ENCODE measurements at regions not wholly inside any gene's neighbourhood (a gene's known extent, or its start where the extent isn't known, plus 50 kb on each side); places are given as distances from the start of the nearest gene placed in this dataset.

DNA sequence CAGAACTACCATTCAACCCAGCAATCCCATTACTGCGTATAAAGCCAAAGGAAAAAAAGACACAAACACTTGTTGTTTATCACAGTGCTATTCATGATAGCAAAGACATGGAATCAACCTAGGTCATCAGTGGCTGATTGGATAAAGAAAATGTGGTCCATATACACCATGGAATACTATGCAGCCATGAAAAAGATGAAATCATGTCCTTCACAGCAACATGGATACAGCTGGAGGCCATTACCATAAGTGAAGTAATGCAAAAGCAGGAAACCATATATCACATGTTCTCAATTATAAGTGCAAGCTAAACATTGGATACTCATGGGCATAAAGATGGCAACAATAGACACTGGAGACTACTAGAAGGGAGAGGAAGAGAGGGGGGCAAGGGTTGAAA, 299.6 kb downstream of the ADGRG6 start:
- Histone ChIP-seq H3K27ac (ENCODE audit: control insufficient read depth, insufficient read depth) (no peak overlapping the region), H4K20me1 (ENCODE audit: control insufficient read depth, insufficient read depth) (no peaks in the 10 kb centered on the region; the same call in 1 of the 2 replicates), H3K9ac (ENCODE audit: control insufficient read depth, insufficient read depth, low read length) (no peak overlapping the region), H3K9me3 (replicated peaks; ENCODE audit: control insufficient read depth, insufficient read depth, low read length) (no peaks in the 10 kb centered on the region), H3K36me3 (ENCODE audit: control insufficient read depth in 2 of 2, insufficient read depth in 2 of 2, low read length in 1 of 2) (no peaks in the 10 kb centered on the region), H3K79me2 (ENCODE audit: control insufficient read depth, insufficient read depth, low read length) (no peaks in the 10 kb centered on the region), H3K4me1 (ENCODE audit: control insufficient read depth, insufficient read depth, low read length) (no peaks in the 10 kb centered on the region), H3K27me3 (replicated peaks in 1 of 2; ENCODE audit: control insufficient read depth in 2 of 2, insufficient read depth in 2 of 2, low read length in 1 of 2) (no peaks in the 10 kb centered on the region), H2AFZ (ENCODE audit: control insufficient read depth, low read depth, low read length) (no peak overlapping the region), H3K4me2 (ENCODE audit: control insufficient read depth, insufficient read depth) (no peak overlapping the region), H3K4me3 (no peak overlapping the region)
- ChIA-PET POLR2A (no interaction called here), RAD21 (ENCODE audit: unreplicated experiment) (no interaction called here), SMC1A (ENCODE audit: uncharacterized antibody, unreplicated experiment) (no interaction called here), CTCF (no interaction called here)
- no peak for TF ChIP-seq CBX5 (IDR thresholded peaks at IDR 0.05; ENCODE audit: low read depth)
- TF ChIP-seq, protein P1, sequence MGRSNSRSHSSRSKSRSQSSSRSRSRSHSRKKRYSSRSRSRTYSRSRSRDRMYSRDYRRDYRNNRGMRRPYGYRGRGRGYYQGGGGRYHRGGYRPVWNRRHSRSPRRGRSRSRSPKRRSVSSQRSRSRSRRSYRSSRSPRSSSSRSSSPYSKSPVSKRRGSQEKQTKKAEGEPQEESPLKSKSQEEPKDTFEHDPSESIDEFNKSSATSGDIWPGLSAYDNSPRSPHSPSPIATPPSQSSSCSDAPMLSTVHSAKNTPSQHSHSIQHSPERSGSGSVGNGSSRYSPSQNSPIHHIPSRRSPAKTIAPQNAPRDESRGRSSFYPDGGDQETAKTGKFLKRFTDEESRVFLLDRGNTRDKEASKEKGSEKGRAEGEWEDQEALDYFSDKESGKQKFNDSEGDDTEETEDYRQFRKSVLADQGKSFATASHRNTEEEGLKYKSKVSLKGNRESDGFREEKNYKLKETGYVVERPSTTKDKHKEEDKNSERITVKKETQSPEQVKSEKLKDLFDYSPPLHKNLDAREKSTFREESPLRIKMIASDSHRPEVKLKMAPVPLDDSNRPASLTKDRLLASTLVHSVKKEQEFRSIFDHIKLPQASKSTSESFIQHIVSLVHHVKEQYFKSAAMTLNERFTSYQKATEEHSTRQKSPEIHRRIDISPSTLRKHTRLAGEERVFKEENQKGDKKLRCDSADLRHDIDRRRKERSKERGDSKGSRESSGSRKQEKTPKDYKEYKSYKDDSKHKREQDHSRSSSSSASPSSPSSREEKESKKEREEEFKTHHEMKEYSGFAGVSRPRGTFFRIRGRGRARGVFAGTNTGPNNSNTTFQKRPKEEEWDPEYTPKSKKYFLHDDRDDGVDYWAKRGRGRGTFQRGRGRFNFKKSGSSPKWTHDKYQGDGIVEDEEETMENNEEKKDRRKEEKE (IDR thresholded peaks at IDR 0.05), result no peak
- no peak for TF ChIP-seq NFXL1 (IDR thresholded peaks at IDR 0.05; ENCODE audit: borderline replicate concordance)
- TF ChIP-seq YY1 (IDR thresholded peaks at IDR 0.05; ENCODE audit: low read depth, low read length), result no peak
- no peak for TF ChIP-seq PML (IDR thresholded peaks at IDR 0.05; ENCODE audit: low read length)
- TF ChIP-seq CREM (IDR thresholded peaks at IDR 0.05; ENCODE audit: low read depth), result no peak
- TF ChIP-seq MTA2 (IDR thresholded peaks at IDR 0.05; ENCODE audit: low read depth), result no peak
- no peak for TF ChIP-seq RAD21 (IDR thresholded peaks at IDR 0.05; ENCODE audit: insufficient read depth, low read depth, low read length)
- TF ChIP-seq TCF7 (IDR thresholded peaks at IDR 0.05; ENCODE audit: borderline replicate concordance), result no peak
- TF ChIP-seq POLR2A (IDR thresholded peaks at IDR 0.05; ENCODE audit: low read depth, low read length), result no peak
- TF ChIP-seq FOS (IDR thresholded peaks at IDR 0.05; ENCODE audit: borderline replicate concordance, extremely low read depth, insufficient read length), result no peak
- no peak for TF ChIP-seq ATF7 (IDR thresholded peaks at IDR 0.05; ENCODE audit: low read depth)
- no peak for TF ChIP-seq SIX5 (IDR thresholded peaks at IDR 0.05; ENCODE audit: low read depth, low read length, severe bottlenecking)
- no peak for TF ChIP-seq ZNF622 (IDR thresholded peaks at IDR 0.05)
- TF ChIP-seq, protein P2, sequence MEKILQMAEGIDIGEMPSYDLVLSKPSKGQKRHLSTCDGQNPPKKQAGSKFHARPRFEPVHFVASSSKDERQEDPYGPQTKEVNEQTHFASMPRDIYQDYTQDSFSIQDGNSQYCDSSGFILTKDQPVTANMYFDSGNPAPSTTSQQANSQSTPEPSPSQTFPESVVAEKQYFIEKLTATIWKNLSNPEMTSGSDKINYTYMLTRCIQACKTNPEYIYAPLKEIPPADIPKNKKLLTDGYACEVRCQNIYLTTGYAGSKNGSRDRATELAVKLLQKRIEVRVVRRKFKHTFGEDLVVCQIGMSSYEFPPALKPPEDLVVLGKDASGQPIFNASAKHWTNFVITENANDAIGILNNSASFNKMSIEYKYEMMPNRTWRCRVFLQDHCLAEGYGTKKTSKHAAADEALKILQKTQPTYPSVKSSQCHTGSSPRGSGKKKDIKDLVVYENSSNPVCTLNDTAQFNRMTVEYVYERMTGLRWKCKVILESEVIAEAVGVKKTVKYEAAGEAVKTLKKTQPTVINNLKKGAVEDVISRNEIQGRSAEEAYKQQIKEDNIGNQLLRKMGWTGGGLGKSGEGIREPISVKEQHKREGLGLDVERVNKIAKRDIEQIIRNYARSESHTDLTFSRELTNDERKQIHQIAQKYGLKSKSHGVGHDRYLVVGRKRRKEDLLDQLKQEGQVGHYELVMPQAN (conservative IDR thresholded peaks at IDR 0.05), result no peak
- TF ChIP-seq CEBPB (IDR thresholded peaks at IDR 0.05; ENCODE audit: borderline replicate concordance in 1 of 2, low read depth in 2 of 2, low read length in 2 of 2), result no peak
- TF ChIP-seq, protein P3, sequence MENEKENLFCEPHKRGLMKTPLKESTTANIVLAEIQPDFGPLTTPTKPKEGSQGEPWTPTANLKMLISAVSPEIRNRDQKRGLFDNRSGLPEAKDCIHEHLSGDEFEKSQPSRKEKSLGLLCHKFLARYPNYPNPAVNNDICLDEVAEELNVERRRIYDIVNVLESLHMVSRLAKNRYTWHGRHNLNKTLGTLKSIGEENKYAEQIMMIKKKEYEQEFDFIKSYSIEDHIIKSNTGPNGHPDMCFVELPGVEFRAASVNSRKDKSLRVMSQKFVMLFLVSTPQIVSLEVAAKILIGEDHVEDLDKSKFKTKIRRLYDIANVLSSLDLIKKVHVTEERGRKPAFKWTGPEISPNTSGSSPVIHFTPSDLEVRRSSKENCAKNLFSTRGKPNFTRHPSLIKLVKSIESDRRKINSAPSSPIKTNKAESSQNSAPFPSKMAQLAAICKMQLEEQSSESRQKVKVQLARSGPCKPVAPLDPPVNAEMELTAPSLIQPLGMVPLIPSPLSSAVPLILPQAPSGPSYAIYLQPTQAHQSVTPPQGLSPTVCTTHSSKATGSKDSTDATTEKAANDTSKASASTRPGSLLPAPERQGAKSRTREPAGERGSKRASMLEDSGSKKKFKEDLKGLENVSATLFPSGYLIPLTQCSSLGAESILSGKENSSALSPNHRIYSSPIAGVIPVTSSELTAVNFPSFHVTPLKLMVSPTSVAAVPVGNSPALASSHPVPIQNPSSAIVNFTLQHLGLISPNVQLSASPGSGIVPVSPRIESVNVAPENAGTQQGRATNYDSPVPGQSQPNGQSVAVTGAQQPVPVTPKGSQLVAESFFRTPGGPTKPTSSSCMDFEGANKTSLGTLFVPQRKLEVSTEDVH (IDR thresholded peaks at IDR 0.05; ENCODE audit: low read depth, partially characterized antibody), result no peak
- TF ChIP-seq NBN (IDR thresholded peaks at IDR 0.05), result no peak
- TF ChIP-seq, protein P4, sequence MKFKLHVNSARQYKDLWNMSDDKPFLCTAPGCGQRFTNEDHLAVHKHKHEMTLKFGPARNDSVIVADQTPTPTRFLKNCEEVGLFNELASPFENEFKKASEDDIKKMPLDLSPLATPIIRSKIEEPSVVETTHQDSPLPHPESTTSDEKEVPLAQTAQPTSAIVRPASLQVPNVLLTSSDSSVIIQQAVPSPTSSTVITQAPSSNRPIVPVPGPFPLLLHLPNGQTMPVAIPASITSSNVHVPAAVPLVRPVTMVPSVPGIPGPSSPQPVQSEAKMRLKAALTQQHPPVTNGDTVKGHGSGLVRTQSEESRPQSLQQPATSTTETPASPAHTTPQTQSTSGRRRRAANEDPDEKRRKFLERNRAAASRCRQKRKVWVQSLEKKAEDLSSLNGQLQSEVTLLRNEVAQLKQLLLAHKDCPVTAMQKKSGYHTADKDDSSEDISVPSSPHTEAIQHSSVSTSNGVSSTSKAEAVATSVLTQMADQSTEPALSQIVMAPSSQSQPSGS (IDR thresholded peaks at IDR 0.05; ENCODE audit: low read length), result no peak
- ATAC-seq (no peak), DNase-seq (ENCODE audit: low read depth, low spot score) (no peak), FAIRE-seq (no peak)
- 41% methylated on average over 1 of the region's 1 CpG for WGBS (ENCODE audit: insufficient coverage, insufficient replicate concordance, low lambda C conversion rate, missing lambda C conversion rate)
- in situ Hi-C loops (cut with MboI), result no loop called here
- intact Hi-C loops (cut with micrococcal nuclease; ENCODE audit: unreplicated experiment), result no loop called here
- no TSS peak for BruUV-seq (replicated peaks)

All from GM12878 (cell line).